ENCODE measurements at regions not wholly inside any gene's neighbourhood (a gene's known extent, or its start where the extent isn't known, plus 50 kb on each side); places are given as distances from the start of the nearest gene placed in this dataset.
"Not testable (repeated sequence)": the region's sequence is repeated elsewhere in the genome, so short reads cannot be mapped to it uniquely, and the experiment has no call there.

DNA sequence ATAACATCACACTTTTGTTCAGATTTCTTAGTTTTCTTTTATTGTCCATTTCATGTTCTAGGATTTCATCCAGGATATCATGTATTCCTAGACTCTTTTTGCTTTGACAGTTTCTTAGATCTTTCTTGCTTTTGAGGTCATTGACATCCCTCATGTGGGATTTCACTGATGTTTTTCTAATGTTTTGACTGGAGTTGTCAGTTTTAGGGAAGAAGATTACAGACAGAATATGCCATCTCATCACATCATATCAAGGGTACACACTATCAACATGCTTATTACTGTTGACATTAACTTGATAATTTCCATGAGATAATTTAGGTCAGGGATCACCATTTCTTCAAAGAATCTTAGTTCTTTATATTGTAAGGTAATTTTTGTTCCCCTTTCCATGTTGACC is 101.7 kb downstream of the NPAP1 start:
- H3K4me3 Mint-ChIP-seq (ENCODE audit: unreplicated experiment) = no peak overlapping the region

DNA sequence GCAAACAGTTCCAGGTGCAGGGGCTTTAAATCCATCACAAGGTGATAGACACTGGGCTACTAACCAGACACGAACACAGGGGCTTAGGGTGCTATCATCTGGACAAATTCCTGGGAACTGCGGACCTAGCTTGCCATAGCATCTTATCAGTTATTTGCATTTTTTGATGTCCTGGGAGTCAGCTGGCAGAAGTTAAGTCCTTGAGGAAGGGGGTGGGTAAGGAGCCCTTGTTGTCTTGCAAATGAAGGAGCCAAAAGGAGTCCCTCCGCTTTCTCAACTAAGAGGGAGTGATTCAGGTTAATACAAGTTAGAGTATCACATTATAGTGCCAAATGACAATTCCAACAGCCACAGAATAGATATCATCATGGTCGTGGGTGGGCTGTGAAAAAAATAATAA is 108.9 kb downstream of the NPAP1 start:
- Histone ChIP-seq H3K27me3 (ENCODE audit: insufficient read depth, low read length) (no peaks in the 10 kb centered on the region), H3K4me1 (ENCODE audit: insufficient read depth, low read length) (no peaks in the 10 kb centered on the region), H4K20me1 (ENCODE audit: insufficient read depth, low read length) (no peaks in the 10 kb centered on the region), H3K9ac (ENCODE audit: low read length) (no peak overlapping the region), H2AFZ (ENCODE audit: low read depth, low read length) (no peak overlapping the region), H3K36me3 (ENCODE audit: insufficient read depth, low read length) (no peaks in the 10 kb centered on the region), H3K4me2 (ENCODE audit: low read length) (no peak overlapping the region), H3K79me2 (ENCODE audit: insufficient read depth, low read length) (no peaks in the 10 kb centered on the region), H3K27ac (ENCODE audit: low read depth, low read length) (no peak overlapping the region), H3K4me3 (ENCODE audit: insufficient read depth, low read depth, low read length) (no peak overlapping the region), H3K9me3 (ENCODE audit: insufficient read depth, low read depth, low read length) (peaks cover 3% of the 10 kb centered on the region)
- Mint-ChIP-seq H3K4me3 (ENCODE audit: unreplicated experiment) (no peak overlapping the region), H3K4me1 (ENCODE audit: low read depth, unreplicated experiment) (no peaks in the 10 kb centered on the region), H3K27ac (ENCODE audit: unreplicated experiment) (no peak overlapping the region), H3K36me3 (ENCODE audit: low read depth, unreplicated experiment) (no peaks in the 10 kb centered on the region), H3K27me3 (ENCODE audit: low read depth, unreplicated experiment) (no peaks in the 10 kb centered on the region), H3K9me3 (ENCODE audit: unreplicated experiment) (peaks cover 3% of the 10 kb centered on the region)
- no peak for DNase-seq (ENCODE audit: low read depth)
- FAIRE-seq = no peak
- TF ChIP-seq, protein P1, sequence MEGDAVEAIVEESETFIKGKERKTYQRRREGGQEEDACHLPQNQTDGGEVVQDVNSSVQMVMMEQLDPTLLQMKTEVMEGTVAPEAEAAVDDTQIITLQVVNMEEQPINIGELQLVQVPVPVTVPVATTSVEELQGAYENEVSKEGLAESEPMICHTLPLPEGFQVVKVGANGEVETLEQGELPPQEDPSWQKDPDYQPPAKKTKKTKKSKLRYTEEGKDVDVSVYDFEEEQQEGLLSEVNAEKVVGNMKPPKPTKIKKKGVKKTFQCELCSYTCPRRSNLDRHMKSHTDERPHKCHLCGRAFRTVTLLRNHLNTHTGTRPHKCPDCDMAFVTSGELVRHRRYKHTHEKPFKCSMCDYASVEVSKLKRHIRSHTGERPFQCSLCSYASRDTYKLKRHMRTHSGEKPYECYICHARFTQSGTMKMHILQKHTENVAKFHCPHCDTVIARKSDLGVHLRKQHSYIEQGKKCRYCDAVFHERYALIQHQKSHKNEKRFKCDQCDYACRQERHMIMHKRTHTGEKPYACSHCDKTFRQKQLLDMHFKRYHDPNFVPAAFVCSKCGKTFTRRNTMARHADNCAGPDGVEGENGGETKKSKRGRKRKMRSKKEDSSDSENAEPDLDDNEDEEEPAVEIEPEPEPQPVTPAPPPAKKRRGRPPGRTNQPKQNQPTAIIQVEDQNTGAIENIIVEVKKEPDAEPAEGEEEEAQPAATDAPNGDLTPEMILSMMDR (IDR thresholded peaks at IDR 0.05; ENCODE audit: insufficient read depth, low read depth, low read length) = no peak
- TF ChIP-seq EZH2 (IDR thresholded peaks at IDR 0.05; ENCODE audit: insufficient read depth, low read length) = no peak

More for the DNA sequence above, 101.7 kb downstream of the NPAP1 start:
- no peak overlapping the region for H2AFZ ChIP-seq (ENCODE audit: low read depth, low read length)
- FAIRE-seq (no peak), DNase-seq (ENCODE audit: low read depth) (no peak)
- H3K9ac ChIP-seq (ENCODE audit: low read length) = no peak overlapping the region
- H3K4me3 ChIP-seq (ENCODE audit: insufficient read depth, low read depth, low read length) = no peak overlapping the region
- no peaks in the 10 kb centered on the region for H3K36me3 ChIP-seq (ENCODE audit: insufficient read depth, low read length)
- Mint-ChIP-seq H3K27me3 (ENCODE audit: low read depth, unreplicated experiment) (no peaks in the 10 kb centered on the region), H3K27ac (ENCODE audit: unreplicated experiment) (no peak overlapping the region), H3K9me3 (ENCODE audit: unreplicated experiment) (peaks cover 3% of the 10 kb centered on the region), H3K36me3 (ENCODE audit: low read depth, unreplicated experiment) (no peaks in the 10 kb centered on the region), H3K4me1 (ENCODE audit: low read depth, unreplicated experiment) (no peaks in the 10 kb centered on the region)
- H3K4me2 ChIP-seq (ENCODE audit: low read length) = no peak overlapping the region
- H3K27ac ChIP-seq (ENCODE audit: low read depth, low read length) = no peak overlapping the region
- H3K79me2 ChIP-seq (ENCODE audit: insufficient read depth, low read length) = no peaks in the 10 kb centered on the region
- no peaks in the 10 kb centered on the region for H3K4me1 ChIP-seq (ENCODE audit: insufficient read depth, low read length)
- H4K20me1 ChIP-seq (ENCODE audit: insufficient read depth, low read length) = no peaks in the 10 kb centered on the region
- TF ChIP-seq EZH2 (IDR thresholded peaks at IDR 0.05; ENCODE audit: insufficient read depth, low read length) = no peak
- TF ChIP-seq, protein P1 (IDR thresholded peaks at IDR 0.05; ENCODE audit: insufficient read depth, low read depth, low read length) = no peak
- peaks cover 4% of the 10 kb centered on the region for H3K9me3 ChIP-seq (ENCODE audit: insufficient read depth, low read depth, low read length)
- H3K27me3 ChIP-seq (ENCODE audit: insufficient read depth, low read length) = no peaks in the 10 kb centered on the region

DNA sequence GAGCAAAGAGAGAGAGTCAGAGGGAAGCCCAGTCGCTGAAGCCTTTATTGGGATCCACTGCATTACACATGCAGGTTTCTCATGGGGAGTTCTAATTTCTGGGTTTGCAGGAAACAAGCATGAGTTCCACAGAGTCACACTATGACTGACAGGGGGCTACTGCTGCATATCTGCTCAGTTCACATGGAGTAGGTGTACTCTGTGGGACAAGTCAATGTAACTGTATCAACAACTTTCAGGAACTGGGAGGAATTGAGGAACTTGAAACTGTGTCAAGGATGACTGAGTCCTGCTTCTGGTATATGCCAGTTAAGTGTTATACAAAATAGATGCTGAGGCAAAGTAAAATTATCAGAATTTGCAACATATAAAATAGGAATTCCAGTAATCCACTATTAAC is 110.8 kb downstream of the NPAP1 start:
- no peak overlapping the region for H3K4me3 Mint-ChIP-seq (ENCODE audit: unreplicated experiment)
- H3K27me3 ChIP-seq (ENCODE audit: insufficient read depth, low read length) = no peaks in the 10 kb centered on the region
- no peak overlapping the region for H3K4me3 ChIP-seq (ENCODE audit: insufficient read depth, low read depth, low read length)
- H3K9me3 ChIP-seq (ENCODE audit: insufficient read depth, low read depth, low read length) = peaks cover 3% of the 10 kb centered on the region
- no peak overlapping the region for H2AFZ ChIP-seq (ENCODE audit: low read depth, low read length)
- no peak overlapping the region for H3K4me2 ChIP-seq (ENCODE audit: low read length)
- H3K79me2 ChIP-seq (ENCODE audit: insufficient read depth, low read length) = no peaks in the 10 kb centered on the region
- H3K4me1 ChIP-seq (ENCODE audit: insufficient read depth, low read length) = no peaks in the 10 kb centered on the region
- no peak overlapping the region for H3K27ac ChIP-seq (ENCODE audit: low read depth, low read length)
- FAIRE-seq (no peak), DNase-seq (ENCODE audit: low read depth) (no peak)
- no peaks in the 10 kb centered on the region for H3K36me3 ChIP-seq (ENCODE audit: insufficient read depth, low read length)
- no peaks in the 10 kb centered on the region for H4K20me1 ChIP-seq (ENCODE audit: insufficient read depth, low read length)
- H3K36me3 Mint-ChIP-seq (ENCODE audit: low read depth, unreplicated experiment) = no peaks in the 10 kb centered on the region
- no peaks in the 10 kb centered on the region for H3K27me3 Mint-ChIP-seq (ENCODE audit: low read depth, unreplicated experiment)
- no peak overlapping the region for H3K9ac ChIP-seq (ENCODE audit: low read length)
- TF ChIP-seq, protein P1 (IDR thresholded peaks at IDR 0.05; ENCODE audit: insufficient read depth, low read depth, low read length) = no peak
- TF ChIP-seq EZH2 (IDR thresholded peaks at IDR 0.05; ENCODE audit: insufficient read depth, low read length) = no peak
- H3K4me1 Mint-ChIP-seq (ENCODE audit: low read depth, unreplicated experiment) = no peaks in the 10 kb centered on the region
- H3K9me3 Mint-ChIP-seq (ENCODE audit: unreplicated experiment) = peaks cover 3% of the 10 kb centered on the region
- H3K27ac Mint-ChIP-seq (ENCODE audit: unreplicated experiment) = no peak overlapping the region

DNA sequence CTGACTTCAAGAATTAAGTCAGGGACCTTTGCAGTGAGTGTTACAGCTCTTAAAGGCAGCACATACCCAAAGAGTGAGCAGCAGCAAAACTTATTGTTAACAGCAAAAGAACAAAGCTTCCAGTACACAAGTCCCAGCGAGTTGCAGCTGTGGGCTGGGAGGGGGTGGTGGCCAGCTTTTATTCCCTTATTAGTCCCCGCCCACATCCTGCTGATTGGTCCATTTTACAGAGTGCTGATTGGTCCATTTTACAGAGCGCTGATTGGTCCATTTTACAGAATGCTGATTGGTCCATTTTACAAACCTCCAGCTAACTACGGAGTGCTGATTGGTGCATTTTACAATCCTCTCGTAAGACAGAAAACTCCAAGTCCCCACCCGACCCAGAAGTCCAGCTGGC is 127.0 kb downstream of the NPAP1 start:
- not testable (repeated sequence) for H3K9me3 ChIP-seq (ENCODE audit: insufficient read depth, low read depth, low read length); H3K4me1 ChIP-seq (ENCODE audit: insufficient read depth, low read length); H3K4me3 ChIP-seq (ENCODE audit: insufficient read depth, low read depth, low read length); H2AFZ ChIP-seq (ENCODE audit: low read depth, low read length); DNase-seq (ENCODE audit: low read depth); H3K4me1 Mint-ChIP-seq (ENCODE audit: low read depth, unreplicated experiment); H3K36me3 ChIP-seq (ENCODE audit: insufficient read depth, low read length); H3K4me3 Mint-ChIP-seq (ENCODE audit: unreplicated experiment); H3K36me3 Mint-ChIP-seq (ENCODE audit: low read depth, unreplicated experiment); H3K4me2 ChIP-seq (ENCODE audit: low read length); H3K27me3 Mint-ChIP-seq (ENCODE audit: low read depth, unreplicated experiment); H3K27ac ChIP-seq (ENCODE audit: low read depth, low read length); FAIRE-seq; H3K9ac ChIP-seq (ENCODE audit: low read length); H3K79me2 ChIP-seq (ENCODE audit: insufficient read depth, low read length); H3K27me3 ChIP-seq (ENCODE audit: insufficient read depth, low read length); H3K27ac Mint-ChIP-seq (ENCODE audit: unreplicated experiment); H4K20me1 ChIP-seq (ENCODE audit: insufficient read depth, low read length)
- H3K9me3 Mint-ChIP-seq (ENCODE audit: unreplicated experiment) = peaks cover 10% of the 10 kb centered on the region
